OCI-LY3 (cell line): ENCODE measurements at regions not wholly inside any gene's neighbourhood (a gene's known extent, or its start where the extent isn't known, plus 50 kb on each side); places are given as distances from the start of the nearest gene placed in this dataset.

Source experiments
- H2AFZ ChIP-seq: fragments of 200-600, 300-600 bp; shearing (Covaris generic); 2 replicates; pipeline ENCODE4 v1.6.0; 2014; ENCODE audit warnings: antibody characterized with exemption, low read depth, low read length
- H3K27ac ChIP-seq: fragments of 200-600, 300-600 bp; sonication (generic); 2 replicates; pipeline ENCODE4 v1.5.1; 2014; ENCODE audit warnings: mild to moderate bottlenecking, low read length, moderate library complexity, mixed read lengths
- H3K27me3 ChIP-seq: fragments of 200-600, 300-600 bp; sonication (generic); 2 replicates; pipeline ENCODE4 v1.6.1; 2014; ENCODE audit warnings: low read depth, low read length, mixed read lengths
- H3K36me3 ChIP-seq: fragments of 200-600, 300-600 bp; sonication (generic); replicated peaks from 2 replicates; pipeline ENCODE3; 2014; ENCODE audit warnings: low read depth, low read length, mixed read lengths
- H3K4me1 ChIP-seq: fragments of 300-600, 200-600 bp; sonication (generic); 2 replicates; pipeline ENCODE4 v1.6.1; 2014; ENCODE audit warnings: low read length, mixed read lengths
- H3K4me2 ChIP-seq: fragments of 200-600, 300-600 bp; sonication (generic); 2 replicates; pipeline ENCODE4 v1.6.1; 2014; ENCODE audit warnings: low read length, mixed read lengths
- H3K4me3 ChIP-seq: fragments of 300-600, 200-600 bp; sonication (generic); 2 replicates; pipeline ENCODE4 v1.5.1; 2014; ENCODE audit warnings: antibody characterized with exemption, mild to moderate bottlenecking, low read length, moderate library complexity
- H3K79me2 ChIP-seq: fragments of 300-600, 200-600 bp; shearing (Covaris generic); 2 replicates; pipeline ENCODE4 v1.6.1; 2014; ENCODE audit warnings: mild to moderate bottlenecking, low read length, mixed read lengths
- H3K9ac ChIP-seq: fragments of 300-600, 200-600 bp; shearing (Covaris generic); 2 replicates; pipeline ENCODE4 v1.6.0; 2014; ENCODE audit warnings: mild to moderate bottlenecking, low read length, moderate library complexity
- H3K9me3 ChIP-seq: fragments of 200-600, 300-600 bp; shearing (Covaris generic); 2 replicates; pipeline ENCODE4 v1.6.1; 2014; ENCODE audit warnings: low read length, mixed read lengths; ENCODE audit not compliant: insufficient read depth
- H4K20me1 ChIP-seq: fragments of 200-600, 300-600 bp; sonication (generic); 2 replicates; pipeline ENCODE4 v1.6.1; 2016; ENCODE audit warnings: low read length, mixed read lengths; ENCODE audit not compliant: insufficient read depth
- EZH2phosphoT487 ChIP-seq: fragments of 200-600 bp; shearing (Covaris generic); IDR thresholded peaks from 2 replicates; pipeline ENCODE4 v1.6.1; 2018; ENCODE audit warnings: antibody characterized with exemption, mixed run types, low read depth
- TF ChIP-seq, protein P1 (sequence below): fragments of 200-600, 300-600 bp; sonication (generic); IDR thresholded peaks from 2 replicates; pipeline ENCODE4 v1.5.1; 2014; ENCODE audit warnings: antibody characterized with exemption, low read length, low read depth

DNA sequence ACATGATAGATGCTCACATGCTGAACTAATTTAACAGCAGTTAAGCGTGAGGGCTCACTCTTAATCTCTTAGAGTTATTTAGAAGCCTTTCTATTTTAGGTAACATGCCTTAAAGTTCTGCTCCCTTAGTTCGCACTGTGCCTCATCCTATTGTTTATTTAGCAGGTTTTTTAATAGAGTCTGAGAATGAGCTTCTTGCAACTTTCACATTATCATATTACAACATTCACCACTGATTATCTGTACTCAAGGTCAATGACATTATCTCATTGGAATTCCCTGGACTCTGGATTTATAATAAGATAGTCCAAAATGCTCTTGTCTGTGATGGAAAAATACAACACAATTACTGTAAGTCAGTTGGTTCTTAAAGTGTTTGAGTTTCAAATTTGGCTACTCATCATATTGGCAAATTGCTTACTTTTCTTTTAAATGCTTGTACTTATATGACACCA, 183.6 kb upstream of the SLC38A2 start:
- Histone ChIP-seq H4K20me1 (no peaks in the 10 kb centered on the region), H3K36me3 (peaks cover 4% of the 10 kb centered on the region), H2AFZ (no peak overlapping the region), H3K79me2 (no peaks in the 10 kb centered on the region), H3K4me3 (no peak overlapping the region), H3K4me2 (no peak overlapping the region), H3K27ac (no peak overlapping the region), H3K27me3 (no peaks in the 10 kb centered on the region), H3K4me1 (peaks cover 7% of the 10 kb centered on the region), H3K9me3 (no peaks in the 10 kb centered on the region), H3K9ac (no peak overlapping the region)
- TF ChIP-seq, protein P1, sequence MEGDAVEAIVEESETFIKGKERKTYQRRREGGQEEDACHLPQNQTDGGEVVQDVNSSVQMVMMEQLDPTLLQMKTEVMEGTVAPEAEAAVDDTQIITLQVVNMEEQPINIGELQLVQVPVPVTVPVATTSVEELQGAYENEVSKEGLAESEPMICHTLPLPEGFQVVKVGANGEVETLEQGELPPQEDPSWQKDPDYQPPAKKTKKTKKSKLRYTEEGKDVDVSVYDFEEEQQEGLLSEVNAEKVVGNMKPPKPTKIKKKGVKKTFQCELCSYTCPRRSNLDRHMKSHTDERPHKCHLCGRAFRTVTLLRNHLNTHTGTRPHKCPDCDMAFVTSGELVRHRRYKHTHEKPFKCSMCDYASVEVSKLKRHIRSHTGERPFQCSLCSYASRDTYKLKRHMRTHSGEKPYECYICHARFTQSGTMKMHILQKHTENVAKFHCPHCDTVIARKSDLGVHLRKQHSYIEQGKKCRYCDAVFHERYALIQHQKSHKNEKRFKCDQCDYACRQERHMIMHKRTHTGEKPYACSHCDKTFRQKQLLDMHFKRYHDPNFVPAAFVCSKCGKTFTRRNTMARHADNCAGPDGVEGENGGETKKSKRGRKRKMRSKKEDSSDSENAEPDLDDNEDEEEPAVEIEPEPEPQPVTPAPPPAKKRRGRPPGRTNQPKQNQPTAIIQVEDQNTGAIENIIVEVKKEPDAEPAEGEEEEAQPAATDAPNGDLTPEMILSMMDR: no peak
- TF ChIP-seq EZH2phosphoT487: no peak

DNA sequence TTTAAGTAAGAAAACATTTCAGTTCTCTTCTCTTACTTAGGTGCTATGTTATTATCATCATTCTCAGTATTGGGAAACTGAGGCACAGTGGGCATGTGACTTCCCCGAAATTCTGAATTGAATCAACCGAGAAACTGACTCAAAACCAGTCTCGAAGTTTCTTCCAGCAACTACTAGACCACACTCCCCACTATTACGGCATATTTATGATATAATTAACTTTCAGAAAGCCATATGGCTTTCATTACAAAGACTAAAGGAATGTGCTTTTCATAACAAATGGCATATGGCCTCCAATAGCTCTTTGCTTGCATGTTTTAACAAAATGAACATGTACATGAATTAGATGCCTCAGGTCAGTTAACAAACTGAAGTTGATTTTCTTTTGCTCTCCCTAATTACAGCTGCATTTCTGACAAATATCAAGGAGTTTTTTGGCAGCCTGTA, 182.9 kb upstream of the SLC38A2 start:
- H2AFZ ChIP-seq: no peak overlapping the region
- no peak overlapping the region for H3K9ac ChIP-seq
- H3K36me3 ChIP-seq: peaks cover 4% of the 10 kb centered on the region
- no peaks in the 10 kb centered on the region for H3K27me3 ChIP-seq
- no peak overlapping the region for H3K4me2 ChIP-seq
- peaks cover 7% of the 10 kb centered on the region for H3K4me1 ChIP-seq
- TF ChIP-seq EZH2phosphoT487: no peak
- H3K9me3 ChIP-seq: no peaks in the 10 kb centered on the region
- no peaks in the 10 kb centered on the region for H4K20me1 ChIP-seq
- no peak overlapping the region for H3K4me3 ChIP-seq
- H3K79me2 ChIP-seq: no peaks in the 10 kb centered on the region
- H3K27ac ChIP-seq: no peak overlapping the region

DNA sequence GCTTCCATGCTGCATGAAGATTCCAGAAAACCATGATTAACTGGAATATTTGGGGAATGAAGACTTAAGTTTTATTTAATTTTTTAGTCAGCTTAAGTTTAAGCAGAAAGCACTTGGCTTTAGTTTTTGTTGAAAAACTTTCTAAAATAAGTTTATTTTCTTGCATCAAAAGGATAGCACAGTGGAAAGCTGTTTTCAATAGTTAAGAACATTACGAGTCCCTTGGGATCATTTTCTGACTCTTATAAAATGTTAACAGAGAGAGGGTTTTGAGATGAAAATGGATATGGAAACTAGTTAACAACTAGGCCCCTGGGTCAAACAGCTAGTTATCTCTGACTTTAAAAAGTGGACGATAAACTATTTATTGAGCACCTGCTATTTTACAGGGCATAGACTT, 181.9 kb upstream of the SLC38A2 start:
- Histone ChIP-seq H2AFZ (no peak overlapping the region), H3K4me2 (no peak overlapping the region), H3K4me3 (no peak overlapping the region), H3K4me1 (peaks cover 7% of the 10 kb centered on the region), H3K9me3 (no peaks in the 10 kb centered on the region), H3K27ac (no peak overlapping the region), H3K27me3 (no peaks in the 10 kb centered on the region), H3K9ac (no peak overlapping the region), H3K36me3 (peaks cover 4% of the 10 kb centered on the region), H3K79me2 (no peaks in the 10 kb centered on the region), H4K20me1 (no peaks in the 10 kb centered on the region)
- TF ChIP-seq EZH2phosphoT487: no peak
- TF ChIP-seq, protein P1: no peak

DNA sequence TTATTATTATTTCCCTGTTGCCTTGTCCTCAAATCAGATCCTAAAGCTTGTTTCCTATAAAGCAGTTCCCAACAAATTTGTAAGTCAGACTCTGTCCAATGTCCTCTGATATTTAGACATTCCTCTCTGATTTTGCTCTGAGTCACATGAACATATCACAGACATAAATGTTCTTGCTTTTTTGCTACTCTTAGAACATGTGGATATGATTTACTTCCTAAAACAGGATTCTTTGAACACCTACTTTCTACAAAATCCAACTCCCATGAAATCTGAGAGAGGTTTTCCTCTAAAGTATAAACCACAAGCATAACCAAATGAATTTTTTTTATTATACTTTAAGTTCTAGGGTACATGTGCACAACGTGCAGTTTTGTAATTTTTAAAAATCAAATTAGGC, 181.3 kb upstream of the SLC38A2 start:
- Histone ChIP-seq H3K27me3 (no peaks in the 10 kb centered on the region), H3K79me2 (no peaks in the 10 kb centered on the region), H3K9me3 (no peaks in the 10 kb centered on the region), H2AFZ (no peak overlapping the region), H3K4me3 (no peak overlapping the region), H4K20me1 (no peaks in the 10 kb centered on the region), H3K4me1 (peaks cover 7% of the 10 kb centered on the region), H3K36me3 (peaks cover 4% of the 10 kb centered on the region), H3K9ac (no peak overlapping the region), H3K27ac (no peak overlapping the region), H3K4me2 (no peak overlapping the region)
- TF ChIP-seq EZH2phosphoT487: no peak
- TF ChIP-seq, protein P1: no peak
